Upper lobe of left lung (tissue), 4 donors: ENCODE measurements at regions not wholly inside any gene's neighbourhood (a gene's known extent, or its start where the extent isn't known, plus 50 kb on each side); places are given as distances from the start of the nearest gene placed in this dataset.
"Not testable (repeated sequence)": the region's sequence is repeated elsewhere in the genome, so short reads cannot be mapped to it uniquely, and the experiment has no call there.

ENCODE experiments used
- CTCF ChIP-seq, 6 experiments: fragments of 450-650 bp in 4 of 6; fragments of 200-600 bp in 2 of 6; sonication (generic) in 2 of 6; IDR thresholded peaks; one replicate each; pipeline ENCODE4 v1.5.1; 2016 to 2019; ENCODE audit warnings: antibody characterized with exemption in 6 of 6
- EP300 ChIP-seq, 4 donors: sonication (generic); formaldehyde crosslinking; IDR thresholded peaks; one replicate each; pipeline ENCODE4 v1.5.1; 2017; ENCODE audit warnings: antibody characterized with exemption in 4 of 4, control low read depth in 2 of 4

DNA sequence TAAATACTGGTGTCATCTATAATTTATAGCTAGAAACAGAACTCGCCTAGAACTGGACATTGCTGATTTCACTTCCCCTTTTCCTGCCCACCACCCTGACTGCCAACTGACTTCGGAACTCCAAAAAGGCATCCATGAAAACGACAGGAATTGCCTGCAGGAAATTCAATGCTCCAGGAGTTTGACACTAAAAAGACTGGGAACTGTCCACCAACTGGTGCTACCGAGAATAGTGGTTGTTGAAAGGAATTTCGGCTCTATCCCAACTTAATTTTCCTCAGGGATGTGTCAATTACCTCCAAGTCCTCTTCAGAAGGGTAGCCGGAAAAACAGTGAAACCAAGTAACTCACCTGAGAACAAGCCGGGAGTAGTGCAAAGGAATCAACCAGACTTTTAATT lies 440.0 kb downstream of the PRELID2 start:
- TF ChIP-seq EP300, CTCF (IDR thresholded peaks at IDR 0.05): not testable (repeated sequence)
